ENCODE measurements at regions not wholly inside any gene's neighbourhood (a gene's known extent, or its start where the extent isn't known, plus 50 kb on each side); places are given as distances from the start of the nearest gene placed in this dataset.

- TF ChIP-seq HNF4A (conservative IDR thresholded peaks at IDR 0.05): no peak
These were observed 191.7 kb upstream of the ZC3H15 start (continued) for GRCh38 chr2:186294248-186294888.

DNA sequence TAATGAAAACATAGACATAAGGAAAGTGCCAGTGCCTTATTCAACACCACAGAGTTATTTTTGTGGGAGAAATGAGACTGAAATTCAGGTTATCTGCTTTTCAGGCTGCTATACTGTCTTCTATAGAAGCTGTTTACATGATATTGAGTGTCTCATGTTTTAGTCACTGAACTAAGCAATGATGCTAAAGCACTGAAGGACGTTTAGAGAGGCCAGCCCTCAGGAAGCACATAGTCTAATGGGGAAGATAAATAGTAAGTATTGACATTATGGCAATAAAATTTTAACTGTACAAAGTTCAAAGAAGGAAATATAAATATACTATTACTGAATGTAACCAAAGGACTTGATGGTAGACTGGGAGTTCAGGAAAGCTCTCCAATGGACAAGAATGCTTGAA is 186.4 kb upstream of the ZC3H15 start:
- no peak overlapping the region for H3K4me3 ChIP-seq (ENCODE audit: low read depth in 1 of 3, low read length in 3 of 3)
- H3K27me3 ChIP-seq (ENCODE audit: control insufficient read depth in 4 of 4, insufficient read depth in 4 of 4, low read length in 3 of 4): no peaks in the 10 kb centered on the region
- TF ChIP-seq, protein P1, sequence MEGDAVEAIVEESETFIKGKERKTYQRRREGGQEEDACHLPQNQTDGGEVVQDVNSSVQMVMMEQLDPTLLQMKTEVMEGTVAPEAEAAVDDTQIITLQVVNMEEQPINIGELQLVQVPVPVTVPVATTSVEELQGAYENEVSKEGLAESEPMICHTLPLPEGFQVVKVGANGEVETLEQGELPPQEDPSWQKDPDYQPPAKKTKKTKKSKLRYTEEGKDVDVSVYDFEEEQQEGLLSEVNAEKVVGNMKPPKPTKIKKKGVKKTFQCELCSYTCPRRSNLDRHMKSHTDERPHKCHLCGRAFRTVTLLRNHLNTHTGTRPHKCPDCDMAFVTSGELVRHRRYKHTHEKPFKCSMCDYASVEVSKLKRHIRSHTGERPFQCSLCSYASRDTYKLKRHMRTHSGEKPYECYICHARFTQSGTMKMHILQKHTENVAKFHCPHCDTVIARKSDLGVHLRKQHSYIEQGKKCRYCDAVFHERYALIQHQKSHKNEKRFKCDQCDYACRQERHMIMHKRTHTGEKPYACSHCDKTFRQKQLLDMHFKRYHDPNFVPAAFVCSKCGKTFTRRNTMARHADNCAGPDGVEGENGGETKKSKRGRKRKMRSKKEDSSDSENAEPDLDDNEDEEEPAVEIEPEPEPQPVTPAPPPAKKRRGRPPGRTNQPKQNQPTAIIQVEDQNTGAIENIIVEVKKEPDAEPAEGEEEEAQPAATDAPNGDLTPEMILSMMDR (IDR thresholded peaks at IDR 0.05; ENCODE audit: low read depth, low read length, missing input control): no peak
- no peak for TF ChIP-seq RXRA (IDR thresholded peaks at IDR 0.05)
- no peak for TF ChIP-seq EGR1 (IDR thresholded peaks at IDR 0.05; ENCODE audit: low read depth in 2 of 2)
- TF ChIP-seq RAD21 (IDR thresholded peaks at IDR 0.05): no peak
- TF ChIP-seq SP1 (IDR thresholded peaks at IDR 0.05): no peak
- TF ChIP-seq, protein P2, sequence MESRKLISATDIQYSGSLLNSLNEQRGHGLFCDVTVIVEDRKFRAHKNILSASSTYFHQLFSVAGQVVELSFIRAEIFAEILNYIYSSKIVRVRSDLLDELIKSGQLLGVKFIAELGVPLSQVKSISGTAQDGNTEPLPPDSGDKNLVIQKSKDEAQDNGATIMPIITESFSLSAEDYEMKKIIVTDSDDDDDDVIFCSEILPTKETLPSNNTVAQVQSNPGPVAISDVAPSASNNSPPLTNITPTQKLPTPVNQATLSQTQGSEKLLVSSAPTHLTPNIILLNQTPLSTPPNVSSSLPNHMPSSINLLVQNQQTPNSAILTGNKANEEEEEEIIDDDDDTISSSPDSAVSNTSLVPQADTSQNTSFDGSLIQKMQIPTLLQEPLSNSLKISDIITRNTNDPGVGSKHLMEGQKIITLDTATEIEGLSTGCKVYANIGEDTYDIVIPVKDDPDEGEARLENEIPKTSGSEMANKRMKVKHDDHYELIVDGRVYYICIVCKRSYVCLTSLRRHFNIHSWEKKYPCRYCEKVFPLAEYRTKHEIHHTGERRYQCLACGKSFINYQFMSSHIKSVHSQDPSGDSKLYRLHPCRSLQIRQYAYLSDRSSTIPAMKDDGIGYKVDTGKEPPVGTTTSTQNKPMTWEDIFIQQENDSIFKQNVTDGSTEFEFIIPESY (IDR thresholded peaks at IDR 0.05): no peak
- no peak for TF ChIP-seq YY1 (IDR thresholded peaks at IDR 0.05)
- no peak for TF ChIP-seq FOXA1 (IDR thresholded peaks at IDR 0.05)
- TF ChIP-seq TAF1 (conservative IDR thresholded peaks at IDR 0.05): no peak
- no peak for TF ChIP-seq ATF3 (IDR thresholded peaks at IDR 0.05)
- no peak for TF ChIP-seq HNF4A (conservative IDR thresholded peaks at IDR 0.05)
- no peak for TF ChIP-seq NR2F2 (IDR thresholded peaks at IDR 0.05)
- TF ChIP-seq FOXA2 (IDR thresholded peaks at IDR 0.05): no peak
- no peak for TF ChIP-seq HNF4G (IDR thresholded peaks at IDR 0.05)
- no peak for TF ChIP-seq JUND (IDR thresholded peaks at IDR 0.05)
- TF ChIP-seq, protein P3, sequence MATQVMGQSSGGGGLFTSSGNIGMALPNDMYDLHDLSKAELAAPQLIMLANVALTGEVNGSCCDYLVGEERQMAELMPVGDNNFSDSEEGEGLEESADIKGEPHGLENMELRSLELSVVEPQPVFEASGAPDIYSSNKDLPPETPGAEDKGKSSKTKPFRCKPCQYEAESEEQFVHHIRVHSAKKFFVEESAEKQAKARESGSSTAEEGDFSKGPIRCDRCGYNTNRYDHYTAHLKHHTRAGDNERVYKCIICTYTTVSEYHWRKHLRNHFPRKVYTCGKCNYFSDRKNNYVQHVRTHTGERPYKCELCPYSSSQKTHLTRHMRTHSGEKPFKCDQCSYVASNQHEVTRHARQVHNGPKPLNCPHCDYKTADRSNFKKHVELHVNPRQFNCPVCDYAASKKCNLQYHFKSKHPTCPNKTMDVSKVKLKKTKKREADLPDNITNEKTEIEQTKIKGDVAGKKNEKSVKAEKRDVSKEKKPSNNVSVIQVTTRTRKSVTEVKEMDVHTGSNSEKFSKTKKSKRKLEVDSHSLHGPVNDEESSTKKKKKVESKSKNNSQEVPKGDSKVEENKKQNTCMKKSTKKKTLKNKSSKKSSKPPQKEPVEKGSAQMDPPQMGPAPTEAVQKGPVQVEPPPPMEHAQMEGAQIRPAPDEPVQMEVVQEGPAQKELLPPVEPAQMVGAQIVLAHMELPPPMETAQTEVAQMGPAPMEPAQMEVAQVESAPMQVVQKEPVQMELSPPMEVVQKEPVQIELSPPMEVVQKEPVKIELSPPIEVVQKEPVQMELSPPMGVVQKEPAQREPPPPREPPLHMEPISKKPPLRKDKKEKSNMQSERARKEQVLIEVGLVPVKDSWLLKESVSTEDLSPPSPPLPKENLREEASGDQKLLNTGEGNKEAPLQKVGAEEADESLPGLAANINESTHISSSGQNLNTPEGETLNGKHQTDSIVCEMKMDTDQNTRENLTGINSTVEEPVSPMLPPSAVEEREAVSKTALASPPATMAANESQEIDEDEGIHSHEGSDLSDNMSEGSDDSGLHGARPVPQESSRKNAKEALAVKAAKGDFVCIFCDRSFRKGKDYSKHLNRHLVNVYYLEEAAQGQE (IDR thresholded peaks at IDR 0.05): no peak
- DNase-seq (ENCODE audit: low spot score): no peak
- 47% methylated on average over 1 of the region's 1 CpG for WGBS
- no peaks in the 10 kb centered on the region for H3K4me1 ChIP-seq (ENCODE audit: control insufficient read depth in 4 of 4, insufficient read depth in 4 of 4, low read length in 3 of 4)
- H3K36me3 ChIP-seq (ENCODE audit: control insufficient read depth in 4 of 4, insufficient read depth in 3 of 4, low read depth in 1 of 4, low read length in 3 of 4): no peaks in the 10 kb centered on the region
- H3K27ac ChIP-seq (ENCODE audit: low read depth in 1 of 2, low read length in 2 of 2): no peak overlapping the region
- H3K9me3 ChIP-seq (ENCODE audit: control insufficient read depth in 4 of 4, low read length in 3 of 4): no peaks in the 10 kb centered on the region
- no peak overlapping the region for H3K9ac ChIP-seq (ENCODE audit: low read depth in 1 of 2, low read length in 2 of 2)

All from liver (tissue), 8 donors.